ENCODE measurements at regions not wholly inside any gene's neighbourhood (a gene's known extent, or its start where the extent isn't known, plus 50 kb on each side); places are given as distances from the start of the nearest gene placed in this dataset.

DNA sequence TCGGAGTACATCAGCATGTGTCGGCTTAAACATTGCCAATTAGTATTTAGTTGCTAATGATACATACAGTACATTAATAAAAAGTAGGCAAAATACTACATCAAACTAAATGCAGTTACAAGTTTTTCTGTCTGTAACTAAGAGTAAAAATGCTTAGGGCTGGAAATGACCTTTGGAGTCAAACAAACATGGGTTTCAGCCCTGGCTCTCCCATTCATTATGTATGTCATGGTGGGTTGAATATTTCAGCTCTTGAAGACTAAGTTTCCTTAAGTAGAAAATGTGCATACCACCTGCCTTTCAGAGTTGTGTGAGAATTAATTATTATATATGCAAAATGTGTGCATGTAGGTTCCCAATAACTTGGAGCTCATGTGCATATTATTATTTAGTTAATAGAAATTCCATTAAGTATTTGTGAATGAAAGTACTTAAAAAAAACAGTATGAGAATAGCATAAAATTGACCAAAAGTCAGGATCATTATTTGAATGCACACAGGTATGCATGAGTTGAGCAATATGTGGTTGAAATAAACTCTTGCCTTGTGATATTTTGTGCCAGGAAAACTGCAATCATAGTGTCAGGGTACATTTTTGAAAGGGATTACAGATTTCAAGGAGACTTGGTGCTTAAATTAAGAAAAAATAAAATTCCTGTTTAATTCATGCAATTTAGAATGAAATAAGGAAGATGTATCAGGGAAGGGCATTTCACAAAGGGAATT, 2048.7 kb downstream of the PCDH7 start:
- DNase-seq (ENCODE audit: low spot score) (no peak), FAIRE-seq (no peak)

DNA sequence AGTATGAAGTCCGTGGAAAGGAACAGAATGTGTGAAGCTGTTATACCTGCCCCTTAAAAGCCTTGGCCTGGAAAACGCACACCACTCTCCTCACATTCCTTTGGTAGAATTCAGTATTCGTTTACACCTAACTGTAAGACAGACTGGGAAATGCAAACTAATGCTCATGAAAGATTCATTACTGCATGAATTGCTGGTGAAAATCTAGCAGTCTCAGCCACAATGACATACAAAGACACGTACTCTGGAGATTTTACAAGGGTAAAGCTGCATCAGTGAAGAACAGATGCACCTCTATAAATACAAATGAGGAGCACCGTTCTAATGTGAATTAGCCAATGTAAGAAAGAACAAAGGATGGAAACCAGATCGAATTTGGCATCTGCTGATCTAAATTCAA, 2051.3 kb downstream of the PCDH7 start:
- DNase-seq (ENCODE audit: low spot score) (no peak), FAIRE-seq (no peak)

DNA sequence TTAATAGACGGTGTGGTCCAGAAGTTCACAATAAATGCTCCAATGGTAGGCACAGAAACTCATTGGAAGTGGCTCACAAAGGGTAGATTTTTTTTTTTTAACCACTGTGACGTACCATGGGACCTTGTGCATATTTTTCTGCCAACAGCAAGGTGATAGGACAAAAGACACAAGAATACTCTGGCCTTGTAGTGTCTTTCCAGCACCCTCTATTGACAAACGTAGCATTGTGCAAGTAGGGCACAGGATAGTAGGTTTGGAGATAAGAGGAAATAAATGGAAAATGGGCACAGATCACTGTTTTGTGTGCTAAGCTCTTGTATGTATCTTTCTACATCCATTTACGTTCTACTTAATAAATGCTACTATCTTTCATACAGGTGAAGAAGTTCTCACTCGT, 2054.9 kb downstream of the PCDH7 start:
- DNase-seq (ENCODE audit: low spot score) (peak; percentile 42), FAIRE-seq (peak; percentile 92)

DNA sequence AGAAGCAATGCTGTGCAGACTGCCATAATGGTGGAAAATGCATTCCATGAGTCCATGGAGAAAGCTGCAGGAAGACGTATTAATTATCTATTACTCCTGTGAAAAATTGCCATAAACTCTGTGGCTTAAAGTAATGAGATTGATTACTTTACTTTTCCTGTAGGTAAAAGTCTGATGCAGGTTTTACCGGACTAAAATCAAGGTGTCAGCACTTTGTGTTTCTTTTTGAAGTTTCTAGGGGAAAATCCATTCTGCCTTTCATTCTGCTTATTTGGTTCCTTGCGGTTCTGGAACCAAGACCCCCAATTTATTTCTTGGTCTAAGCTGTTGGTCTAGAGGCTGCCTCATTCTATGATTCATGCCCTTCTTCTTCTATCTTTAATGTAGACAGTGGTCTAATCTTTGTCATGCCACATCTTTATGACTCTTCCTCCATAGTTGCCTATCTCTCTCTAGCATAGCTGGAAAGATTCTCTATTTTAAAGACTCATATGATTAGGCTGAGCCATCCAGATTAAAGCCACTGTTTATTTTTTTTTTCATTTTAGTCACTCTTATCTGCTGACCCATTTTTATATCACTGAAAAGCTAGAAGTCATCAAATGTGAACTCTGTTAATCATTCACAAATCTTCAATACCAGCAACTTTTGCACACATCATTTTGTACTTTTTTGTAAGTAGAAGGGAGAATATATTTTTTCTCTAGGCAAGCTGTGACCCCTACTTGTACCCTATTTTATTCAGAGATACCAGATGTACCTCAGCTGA, 2056.4 kb downstream of the PCDH7 start:
- FAIRE-seq = no peak
- no peak for DNase-seq (ENCODE audit: low spot score)

DNA sequence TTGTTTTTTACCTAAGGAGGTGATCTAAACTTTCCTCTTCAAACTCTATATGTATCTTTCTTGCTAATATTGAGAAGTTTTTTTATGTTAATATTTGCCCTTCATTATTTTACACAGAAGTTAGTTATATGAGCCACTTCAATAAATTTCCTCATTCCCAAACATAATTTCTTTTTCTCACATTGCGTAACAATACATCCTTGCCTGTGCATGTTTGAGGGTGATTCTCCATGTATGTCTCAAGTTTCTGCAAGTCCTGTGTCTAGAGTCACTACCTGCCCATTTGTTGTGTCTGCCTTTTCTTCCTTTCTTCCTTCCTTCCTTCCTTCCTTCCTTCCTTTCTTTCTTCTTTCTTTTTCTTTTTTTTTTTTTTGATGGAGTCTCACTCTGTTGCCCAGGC, 2057.9 kb downstream of the PCDH7 start:
- FAIRE-seq (no peak), DNase-seq (ENCODE audit: low spot score) (no peak)

DNA sequence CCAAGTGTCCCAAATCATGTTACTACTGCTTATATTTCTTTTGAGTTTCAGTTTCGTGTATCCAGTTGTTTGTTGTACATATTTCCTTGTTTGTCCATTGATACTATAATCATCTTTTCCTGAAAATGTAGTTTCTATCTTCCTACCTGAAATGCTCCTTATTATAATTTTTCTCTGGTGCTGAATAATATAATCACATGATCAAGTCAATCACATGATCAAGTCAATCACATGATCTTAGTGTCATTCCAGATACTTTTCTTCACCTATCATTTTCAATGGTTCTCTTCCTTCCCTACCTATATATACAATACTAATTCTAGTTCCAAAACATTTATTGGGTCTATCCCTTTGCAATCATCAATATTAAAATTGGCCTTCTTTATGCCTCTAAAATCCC, 2058.8 kb downstream of the PCDH7 start:
- DNase-seq (ENCODE audit: low spot score) (no peak), FAIRE-seq (no peak)

DNA sequence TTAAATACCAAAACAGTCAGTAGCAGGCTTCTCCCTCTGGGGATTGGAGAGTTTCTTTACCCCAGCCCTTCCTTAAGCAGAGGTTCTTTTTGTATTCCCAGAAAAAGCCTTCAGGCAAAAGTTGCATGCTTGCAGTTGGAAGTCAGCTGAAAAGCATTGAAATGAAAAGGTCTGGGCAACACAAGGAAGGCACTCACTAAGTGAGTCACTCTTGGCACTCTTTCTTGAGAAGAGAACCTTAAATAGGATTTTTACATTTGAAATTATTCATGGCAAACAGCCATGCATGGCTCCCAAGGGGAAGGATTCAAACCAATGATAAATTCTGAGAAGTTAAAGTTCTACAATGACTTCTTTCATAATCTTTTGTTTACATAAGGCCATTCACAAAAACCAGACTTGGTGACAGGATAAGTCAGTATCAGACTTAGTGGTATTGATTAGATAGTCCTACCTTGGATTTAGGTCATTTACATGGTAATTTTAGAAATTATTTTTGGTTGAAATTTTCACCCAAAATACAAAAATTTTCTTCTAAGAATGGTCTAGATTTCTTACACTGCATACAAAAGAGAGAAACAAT, 2068.9 kb downstream of the PCDH7 start:
- DNase-seq (ENCODE audit: low spot score) (no peak), FAIRE-seq (no peak)

DNA sequence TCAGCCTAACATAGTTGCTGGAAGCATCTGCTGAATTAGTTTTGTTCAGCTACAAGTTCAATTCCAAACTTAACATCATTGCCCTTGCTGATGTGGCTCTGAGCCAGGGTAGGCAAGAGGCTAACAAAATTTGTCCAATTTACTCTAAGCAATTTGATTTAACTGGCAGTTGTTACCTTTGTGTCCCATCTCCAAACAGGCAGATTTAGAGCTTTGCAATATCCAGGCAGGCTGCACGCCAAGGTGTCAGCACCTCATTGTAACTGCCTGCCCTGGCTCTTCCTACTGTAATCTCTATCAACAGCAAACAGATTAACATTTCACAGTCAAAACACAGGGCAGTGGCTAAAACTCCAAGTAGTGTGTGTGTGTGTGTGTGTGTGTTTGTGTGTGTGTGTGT, 2070.6 kb downstream of the PCDH7 start:
- FAIRE-seq (peak; percentile 80), DNase-seq (ENCODE audit: low spot score) (no peak)

DNA sequence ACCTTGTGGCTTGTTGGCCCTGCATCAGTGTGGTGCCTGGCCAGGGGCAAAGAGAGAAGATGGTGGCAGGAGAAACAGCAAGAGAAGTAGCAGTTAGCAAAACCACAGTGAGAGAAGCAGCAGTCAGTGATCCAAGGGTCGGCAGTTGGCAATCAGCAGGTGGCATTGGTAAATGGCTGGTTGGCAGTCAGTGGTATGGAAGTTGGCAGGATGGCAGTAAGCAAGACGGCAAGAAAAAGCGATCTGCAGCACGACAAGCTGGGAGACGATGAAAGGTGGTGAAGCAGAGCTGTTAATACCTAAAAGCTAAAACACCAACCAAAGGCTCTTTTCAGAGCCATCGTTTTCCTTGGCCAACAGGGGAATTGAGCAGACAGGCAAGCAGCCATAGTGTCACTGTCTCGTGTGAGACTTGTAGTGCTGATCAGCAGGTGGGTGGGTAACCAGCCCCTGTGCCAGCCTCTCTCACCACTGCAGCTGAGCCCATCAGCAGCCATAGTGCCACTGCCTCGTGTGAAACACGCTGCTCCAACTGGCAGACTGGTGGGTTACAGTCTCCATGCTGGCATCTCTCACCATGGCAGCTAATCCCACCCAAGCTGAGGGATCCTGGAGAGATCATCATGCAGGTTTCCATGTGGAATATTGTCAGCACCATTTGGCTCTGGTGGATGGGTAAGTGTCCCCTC, 2078.4 kb downstream of the PCDH7 start:
- DNase-seq (ENCODE audit: low spot score) (no peak), FAIRE-seq (peak; percentile 84)

DNA sequence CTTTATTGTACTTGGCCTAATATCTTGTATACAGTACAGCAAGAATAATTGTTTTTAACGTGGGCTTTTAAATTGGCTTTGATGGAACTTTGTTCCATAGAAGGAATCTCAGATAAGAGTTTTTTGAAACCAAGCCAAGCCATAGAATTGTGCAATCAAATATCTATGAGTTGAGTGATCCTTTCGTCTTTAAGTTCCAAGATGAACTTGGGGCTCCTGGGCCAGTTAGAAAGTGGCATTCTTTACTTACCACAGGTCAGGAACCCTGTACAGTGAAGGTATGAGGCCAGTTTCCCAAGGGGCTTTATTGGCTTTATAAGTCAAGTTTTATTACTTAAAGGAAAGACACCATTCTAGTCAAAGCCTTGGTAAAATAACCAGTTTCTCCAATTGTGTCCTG, 2104.2 kb downstream of the PCDH7 start:
- DNase-seq (ENCODE audit: low spot score) (no peak), FAIRE-seq (no peak)

DNA sequence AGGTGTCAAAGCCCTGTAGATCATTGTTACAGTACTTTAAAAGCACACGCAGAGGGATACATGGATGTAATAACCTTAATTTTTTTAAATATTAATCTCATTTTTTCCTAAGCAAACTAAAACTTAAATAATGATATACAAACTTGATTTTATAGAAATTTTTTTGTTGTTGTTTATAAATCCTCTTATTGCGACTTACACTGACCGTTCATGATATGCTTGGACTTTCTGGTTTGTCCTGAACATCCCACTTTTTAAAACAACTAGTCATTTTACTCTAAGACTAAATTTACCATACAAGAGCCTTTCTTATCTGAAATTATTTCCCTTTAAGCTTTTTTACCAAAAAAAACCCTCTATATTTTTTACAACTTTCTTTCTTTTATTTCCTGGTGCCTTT, 2106.0 kb downstream of the PCDH7 start:
- DNase-seq (ENCODE audit: low spot score) (no peak), FAIRE-seq (no peak)

DNA sequence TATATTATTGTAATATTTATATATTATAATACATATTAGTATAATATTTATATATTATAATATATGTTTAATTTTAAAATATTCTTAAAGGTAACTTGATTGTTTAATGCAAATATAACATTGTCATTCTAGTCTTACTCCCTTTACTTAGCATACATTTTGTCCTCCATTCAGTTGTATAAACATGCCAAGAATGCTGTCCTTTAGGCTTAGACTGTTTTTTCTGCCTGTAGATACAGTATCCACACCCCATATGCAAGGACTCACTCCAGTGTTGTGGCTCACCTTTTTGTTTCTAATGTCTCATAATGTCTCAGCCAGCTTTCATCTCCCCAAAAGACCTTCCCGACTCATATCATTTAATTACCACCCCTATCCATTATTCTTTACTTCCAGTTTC, 2110.0 kb downstream of the PCDH7 start:
- DNase-seq (ENCODE audit: low spot score) (no peak), FAIRE-seq (no peak)

DNA sequence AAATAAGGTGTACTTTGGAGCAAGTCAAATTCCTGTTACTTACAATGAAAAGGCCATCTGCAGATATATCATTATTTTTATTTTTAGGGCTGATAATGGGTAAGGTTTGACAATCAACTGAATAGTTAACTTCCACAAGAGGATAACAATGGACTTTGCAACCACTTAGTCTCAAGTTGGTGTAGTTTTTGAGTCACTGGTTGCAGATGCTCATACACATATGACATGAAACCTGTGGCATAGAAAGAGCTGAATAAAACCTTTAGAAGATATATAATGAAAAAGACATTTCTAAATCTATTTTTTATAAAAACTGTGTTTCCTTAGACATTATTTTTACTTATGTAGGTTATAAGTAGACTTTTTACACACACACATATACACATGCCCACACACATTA, 2110.9 kb downstream of the PCDH7 start:
- DNase-seq (ENCODE audit: low spot score) = no peak
- FAIRE-seq = no peak

DNA sequence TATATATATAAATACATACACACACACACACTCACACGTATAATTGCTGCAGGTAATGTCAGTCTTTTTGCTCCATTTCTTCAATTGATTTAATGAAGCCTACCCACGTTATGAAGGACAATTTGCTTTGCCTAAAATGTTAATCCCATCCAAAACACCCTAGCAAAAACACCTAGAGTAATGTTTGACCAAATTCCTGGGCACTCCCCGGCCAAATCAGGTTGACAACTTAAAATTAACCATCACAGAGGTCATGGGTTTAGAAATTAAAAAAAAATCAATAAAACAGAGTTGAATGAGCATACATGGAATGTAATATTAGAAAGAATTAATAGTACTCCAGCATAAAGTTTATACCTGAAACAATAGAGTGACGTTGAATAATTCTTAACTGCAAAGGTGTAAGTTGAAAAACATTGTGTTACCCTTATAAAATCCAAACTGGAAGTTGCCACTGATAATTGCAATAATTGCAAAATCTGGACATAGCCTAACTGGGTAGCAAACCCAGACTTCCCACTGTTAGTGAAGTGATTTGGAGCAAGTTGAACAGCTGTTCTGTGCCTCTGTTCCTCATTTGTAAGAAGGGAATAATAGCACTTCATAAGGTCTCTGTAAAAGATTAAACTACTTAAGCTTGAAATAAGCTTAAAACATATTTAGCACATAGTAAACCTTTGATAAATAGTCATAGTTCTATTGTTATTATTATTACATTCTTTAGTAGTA, 2120.5 kb downstream of the PCDH7 start:
- DNase-seq (ENCODE audit: low spot score) (no peak), FAIRE-seq (no peak)

DNA sequence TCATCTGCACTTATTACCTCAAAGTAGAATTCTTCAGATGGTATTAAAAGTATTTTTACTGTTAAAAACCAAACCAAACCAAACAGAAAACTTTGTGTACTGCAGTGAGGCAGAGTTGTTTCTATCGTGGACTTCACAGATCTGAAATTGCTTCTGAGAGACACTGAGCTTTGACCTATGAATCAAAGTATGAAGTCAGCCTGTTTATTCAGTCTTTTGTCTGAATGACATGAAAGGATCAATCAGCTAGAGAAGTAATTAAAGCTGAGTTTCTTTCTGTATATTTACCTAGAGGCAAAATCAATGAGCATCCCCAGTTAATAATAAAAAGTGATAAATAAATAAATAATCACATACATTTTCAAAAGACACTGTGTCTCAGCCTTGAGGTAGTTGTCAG, 2121.0 kb downstream of the PCDH7 start:
- no peak for DNase-seq (ENCODE audit: low spot score)
- FAIRE-seq = no peak

DNA sequence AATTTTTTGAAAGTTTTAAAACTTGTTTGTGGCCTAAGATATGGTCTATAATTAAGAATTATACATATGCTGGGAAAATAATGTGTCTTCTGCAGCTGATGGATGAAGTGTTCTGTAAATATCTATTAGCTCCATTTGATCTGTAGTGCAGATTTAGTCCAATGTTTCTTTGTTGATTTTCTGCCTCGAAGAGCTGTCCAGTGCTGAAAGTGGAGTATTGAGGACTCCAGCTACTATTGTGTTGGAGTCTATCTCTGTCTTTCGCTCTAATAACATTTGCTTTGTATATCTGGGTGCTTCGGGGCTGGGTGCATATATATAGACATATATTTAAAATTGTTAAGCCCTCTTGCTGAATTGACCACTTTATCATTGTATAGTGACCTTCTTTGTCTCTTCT, 2127.3 kb downstream of the PCDH7 start:
- no peak for DNase-seq (ENCODE audit: low spot score)
- FAIRE-seq = no peak

DNA sequence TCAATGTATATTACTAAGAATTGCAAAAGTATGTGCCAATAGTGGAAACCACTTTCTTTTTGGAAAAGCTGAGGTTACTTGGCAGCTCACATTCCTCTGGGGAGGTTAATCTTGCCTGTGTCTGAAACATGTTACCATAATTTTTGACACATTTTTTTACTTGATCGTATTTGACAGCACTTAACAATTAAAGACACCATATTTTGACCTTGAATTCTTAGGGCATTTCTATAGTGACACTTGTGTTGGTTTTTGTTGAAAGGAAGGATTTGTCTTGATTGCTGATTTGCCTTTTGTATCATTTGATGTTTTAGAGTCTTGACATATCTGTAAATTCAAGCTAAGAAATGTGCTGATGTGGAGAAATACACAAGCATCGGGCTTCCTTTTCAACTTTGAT, 2135.5 kb downstream of the PCDH7 start:
- FAIRE-seq (no peak), DNase-seq (ENCODE audit: low spot score) (no peak)

DNA sequence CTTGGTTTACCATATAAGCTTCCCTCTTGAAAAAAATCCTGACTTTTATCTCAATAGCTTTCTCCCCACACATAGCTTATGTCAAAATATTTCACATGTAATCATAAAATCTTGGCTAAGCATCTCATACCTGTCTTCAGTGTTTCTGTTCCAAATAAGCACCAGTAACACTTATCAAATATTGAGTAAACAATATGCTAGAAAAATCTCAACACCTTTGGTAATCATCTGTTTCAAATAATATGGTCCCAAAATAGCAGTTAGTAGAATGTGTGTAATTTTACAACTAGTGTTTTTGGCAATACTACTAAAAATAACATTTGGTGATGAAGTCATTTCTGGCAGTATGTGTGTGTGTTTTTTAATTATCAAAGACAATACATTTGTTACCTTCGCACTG, 2138.2 kb downstream of the PCDH7 start:
- DNase-seq (ENCODE audit: low spot score) (no peak), FAIRE-seq (no peak)

DNA sequence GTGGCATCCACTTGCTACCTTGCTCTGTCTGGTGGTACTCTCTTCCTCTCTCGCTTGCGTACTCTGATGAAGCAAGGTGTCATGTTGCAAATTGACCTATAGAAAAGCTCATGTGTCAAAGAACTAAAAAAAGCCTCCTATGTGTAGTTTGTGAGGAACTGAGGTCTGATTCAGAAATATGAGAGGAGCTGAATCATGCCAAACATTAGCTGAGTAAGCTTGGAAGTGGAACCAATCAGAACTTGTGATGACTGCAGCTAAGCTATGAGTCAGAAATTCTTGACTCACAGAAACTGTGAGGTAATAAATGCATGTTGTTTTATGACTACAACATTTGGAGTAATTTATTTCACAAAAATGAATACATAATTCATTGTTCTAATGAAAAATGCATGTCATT, 2138.8 kb downstream of the PCDH7 start:
- DNase-seq (ENCODE audit: low spot score) (peak; percentile 36), FAIRE-seq (no peak)

DNA sequence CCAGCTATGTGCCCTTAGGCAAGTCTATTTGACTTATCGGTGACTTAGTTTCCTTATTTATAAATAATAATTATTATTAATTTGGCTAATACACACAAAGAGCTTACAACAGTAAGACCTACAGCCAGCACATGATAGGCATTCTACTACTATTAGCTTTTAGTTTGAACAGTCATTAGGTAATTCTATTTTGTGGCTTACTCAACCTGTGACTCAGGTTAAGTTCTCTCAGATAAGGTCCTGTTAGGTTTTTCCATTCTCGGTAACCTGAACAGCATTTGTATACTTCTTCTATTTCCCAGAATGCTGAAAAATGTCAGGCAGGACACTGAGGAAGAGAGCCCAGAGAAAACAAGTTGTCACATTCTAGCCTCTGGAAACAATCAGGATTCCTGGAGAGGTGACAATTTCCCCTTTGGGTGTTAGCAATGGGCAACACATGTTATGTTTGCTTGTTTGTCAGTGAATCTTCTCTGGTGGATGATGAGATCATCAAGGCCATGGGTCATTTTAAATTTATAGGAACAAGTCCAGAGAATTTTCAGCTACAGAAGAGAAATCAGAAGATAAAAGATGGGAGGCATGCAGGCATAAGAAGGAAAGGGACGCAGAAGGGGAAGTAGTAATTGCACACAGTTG, 2144.7 kb downstream of the PCDH7 start:
- DNase-seq (ENCODE audit: low spot score) (no peak), FAIRE-seq (no peak)

DNA sequence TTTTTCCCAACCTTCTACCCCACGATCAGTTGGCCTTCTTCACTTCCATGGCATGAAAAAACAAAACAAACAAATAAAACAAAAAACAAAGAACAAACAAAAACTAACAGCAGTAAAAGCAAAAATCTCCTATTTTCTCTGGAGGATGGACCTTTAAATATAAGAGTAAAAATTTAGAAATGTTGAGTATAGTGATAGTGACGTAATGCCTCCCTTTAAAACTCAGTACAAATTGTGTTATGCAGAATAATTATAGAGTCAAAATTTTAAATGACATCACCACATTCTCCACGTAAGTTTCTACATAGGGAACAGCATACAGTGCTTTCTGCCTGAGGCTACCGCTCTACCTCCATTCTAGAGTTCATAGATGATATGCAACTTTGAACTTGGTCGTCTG, 2156.4 kb downstream of the PCDH7 start:
- no peak for DNase-seq (ENCODE audit: low spot score)
- FAIRE-seq = no peak

All from urothelium cell line (cell line).